HG03432 (cell line): ENCODE measurements at regions not wholly inside any gene's neighbourhood (a gene's known extent, or its start where the extent isn't known, plus 50 kb on each side); places are given as distances from the start of the nearest gene placed in this dataset.

Experiments
- ATAC-seq: cut with Tn5 transposase; IDR thresholded peaks from one replicate; pipeline ENCODE4 v1.9.1; 2021; ENCODE audit warnings: mild to moderate bottlenecking, moderate library complexity; ENCODE audit not compliant: unreplicated experiment

GRCh38 chr2:111675419-111676194 is 208.4 kb downstream of the ANAPC1 start:
- no peak for ATAC-seq

- no peak for ATAC-seq
Observed at GRCh38 chr2:111676291-111676822, 207.6 kb downstream of the ANAPC1 start.

- no peak for ATAC-seq
Observed at GRCh38 chr2:111678161-111678560, 205.8 kb downstream of the ANAPC1 start.

- ATAC-seq, result no peak
Observed at GRCh38 chr2:111678651-111679050, 205.3 kb downstream of the ANAPC1 start.

- no peak for ATAC-seq
Observed at GRCh38 chr2:111679202-111679601, 204.8 kb downstream of the ANAPC1 start.

- ATAC-seq, result no peak
Observed at GRCh38 chr2:111684611-111685010, 199.4 kb downstream of the ANAPC1 start.

GRCh38 chr2:111685342-111685741 is 198.7 kb downstream of the ANAPC1 start:
- no peak for ATAC-seq

- ATAC-seq, result no peak
Observed at GRCh38 chr2:111686994-111687393, 197.0 kb downstream of the ANAPC1 start.

- no peak for ATAC-seq
Observed at GRCh38 chr2:111687911-111688310, 196.1 kb downstream of the ANAPC1 start.

GRCh38 chr2:111688482-111688881 is 195.5 kb downstream of the ANAPC1 start:
- ATAC-seq, result no peak

GRCh38 chr2:111689174-111689573 is 194.8 kb downstream of the ANAPC1 start:
- no peak for ATAC-seq

- ATAC-seq, result no peak
Observed at GRCh38 chr2:111689941-111690340, 194.1 kb downstream of the ANAPC1 start.

- no peak for ATAC-seq
Observed at GRCh38 chr2:111691164-111691875, 192.7 kb downstream of the ANAPC1 start.

GRCh38 chr2:111692311-111692710 is 191.7 kb downstream of the ANAPC1 start:
- ATAC-seq, result no peak

- no peak for ATAC-seq
Observed at GRCh38 chr2:111694700-111695101, 189.3 kb downstream of the ANAPC1 start.

- ATAC-seq, result no peak
Observed at GRCh38 chr2:111695441-111696007, 188.5 kb downstream of the ANAPC1 start.

GRCh38 chr2:111696226-111696625 is 187.8 kb downstream of the ANAPC1 start:
- ATAC-seq, result no peak

- ATAC-seq, result no peak
Observed at GRCh38 chr2:111697560-111697959, 186.4 kb downstream of the ANAPC1 start.

- ATAC-seq, result no peak
Observed at GRCh38 chr2:111698089-111698488, 185.9 kb downstream of the ANAPC1 start.

GRCh38 chr2:111698743-111699554 is 185.0 kb downstream of the ANAPC1 start:
- no peak for ATAC-seq

GRCh38 chr2:111701266-111701665 is 182.7 kb downstream of the ANAPC1 start:
- no peak for ATAC-seq
